ENCODE measurements at regions not wholly inside any gene's neighbourhood (a gene's known extent, or its start where the extent isn't known, plus 50 kb on each side); places are given as distances from the start of the nearest gene placed in this dataset.

DNA sequence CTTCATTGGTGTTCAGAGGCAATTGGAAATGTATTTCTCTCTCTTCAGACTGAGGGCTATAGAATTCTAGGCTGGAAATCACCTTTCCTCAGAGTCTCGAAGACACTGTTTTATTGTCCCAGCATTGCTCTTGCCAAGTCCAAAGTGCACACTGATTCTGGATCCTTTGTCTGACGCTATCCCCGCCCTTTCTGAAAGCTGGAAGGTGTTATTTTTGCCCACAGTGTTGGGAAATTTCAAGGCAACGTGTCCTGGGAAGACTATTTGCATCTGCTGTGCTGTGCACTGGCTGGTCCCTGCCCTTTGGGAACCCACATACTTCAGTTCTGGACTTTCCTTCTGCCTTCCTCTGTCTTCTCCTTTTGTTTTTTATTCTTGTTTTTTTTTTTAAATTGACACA lies 190.8 kb downstream of the SH3BP4 start:
- DNase-seq: no peak
- TF ChIP-seq POLR2A (IDR thresholded peaks at IDR 0.05): no peak
- TF ChIP-seq, protein P1, sequence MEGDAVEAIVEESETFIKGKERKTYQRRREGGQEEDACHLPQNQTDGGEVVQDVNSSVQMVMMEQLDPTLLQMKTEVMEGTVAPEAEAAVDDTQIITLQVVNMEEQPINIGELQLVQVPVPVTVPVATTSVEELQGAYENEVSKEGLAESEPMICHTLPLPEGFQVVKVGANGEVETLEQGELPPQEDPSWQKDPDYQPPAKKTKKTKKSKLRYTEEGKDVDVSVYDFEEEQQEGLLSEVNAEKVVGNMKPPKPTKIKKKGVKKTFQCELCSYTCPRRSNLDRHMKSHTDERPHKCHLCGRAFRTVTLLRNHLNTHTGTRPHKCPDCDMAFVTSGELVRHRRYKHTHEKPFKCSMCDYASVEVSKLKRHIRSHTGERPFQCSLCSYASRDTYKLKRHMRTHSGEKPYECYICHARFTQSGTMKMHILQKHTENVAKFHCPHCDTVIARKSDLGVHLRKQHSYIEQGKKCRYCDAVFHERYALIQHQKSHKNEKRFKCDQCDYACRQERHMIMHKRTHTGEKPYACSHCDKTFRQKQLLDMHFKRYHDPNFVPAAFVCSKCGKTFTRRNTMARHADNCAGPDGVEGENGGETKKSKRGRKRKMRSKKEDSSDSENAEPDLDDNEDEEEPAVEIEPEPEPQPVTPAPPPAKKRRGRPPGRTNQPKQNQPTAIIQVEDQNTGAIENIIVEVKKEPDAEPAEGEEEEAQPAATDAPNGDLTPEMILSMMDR (IDR thresholded peaks at IDR 0.05): no peak
- Histone ChIP-seq H3K36me3 (ENCODE audit: low read depth, missing control alignments) (no peaks in the 10 kb centered on the region), H3K9me3 (no peaks in the 10 kb centered on the region), H3K27ac (no peak overlapping the region), H3K4me1 (no peaks in the 10 kb centered on the region), H3K4me3 (no peak overlapping the region), H3K27me3 (no peaks in the 10 kb centered on the region)
- 69 to 71% methylated on average over 4 of the region's 4 CpGs for WGBS, 2 donors
- intact Hi-C loops (cut with DNase I; ENCODE audit: low total_unique reads): no loop called here

DNA sequence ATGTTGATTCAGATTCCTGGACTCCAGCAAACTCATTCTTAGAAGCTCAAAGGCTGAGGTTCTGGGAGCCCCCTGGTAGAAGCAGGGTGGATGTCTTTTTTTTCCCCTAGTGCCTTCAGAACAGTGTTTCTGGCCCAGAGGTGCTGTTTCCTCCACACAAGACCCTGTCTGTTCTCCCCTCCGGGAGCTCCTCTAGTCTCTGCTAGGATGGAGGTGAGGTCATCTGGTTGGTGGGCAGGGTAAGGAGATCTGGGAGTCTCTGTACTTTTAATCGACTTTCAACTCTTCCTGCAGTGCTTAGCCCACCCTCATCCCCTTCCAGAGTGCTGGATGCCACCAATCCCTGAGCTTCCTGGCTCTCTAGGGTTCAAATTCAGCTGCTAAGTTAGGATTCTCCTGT lies 192.0 kb downstream of the SH3BP4 start:
- 79 to 89% methylated on average over 2 of the region's 2 CpGs for WGBS, 2 donors
- Histone ChIP-seq H3K4me3 (no peak overlapping the region), H3K27ac (no peak overlapping the region), H3K9me3 (no peaks in the 10 kb centered on the region), H3K36me3 (ENCODE audit: low read depth, missing control alignments) (no peaks in the 10 kb centered on the region), H3K27me3 (no peaks in the 10 kb centered on the region), H3K4me1 (no peaks in the 10 kb centered on the region)
- no peak for DNase-seq
- TF ChIP-seq, protein P1 (IDR thresholded peaks at IDR 0.05): no peak
- no peak for TF ChIP-seq POLR2A (IDR thresholded peaks at IDR 0.05)
- intact Hi-C loops (cut with DNase I; ENCODE audit: low total_unique reads): no loop called here

DNA sequence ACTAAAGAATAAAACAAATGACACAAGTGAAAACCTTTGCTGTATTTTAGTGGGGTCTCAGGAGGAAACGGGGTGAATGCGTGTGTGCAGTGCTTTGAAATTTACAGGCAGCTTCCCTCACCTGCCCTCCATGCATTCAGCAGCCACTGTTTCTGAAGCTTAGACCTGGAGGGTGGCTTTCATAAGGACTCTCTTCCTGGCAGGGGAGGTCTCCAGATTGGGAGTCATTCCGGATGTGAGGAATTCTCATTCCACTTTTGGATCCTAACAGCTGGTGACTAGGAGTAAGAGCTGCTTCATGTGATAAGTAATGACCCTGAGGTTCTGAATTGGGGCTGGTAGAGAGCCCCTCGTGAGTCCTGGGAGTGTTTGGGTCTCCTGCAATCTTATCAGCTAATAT lies 192.5 kb downstream of the SH3BP4 start:
- H3K36me3 ChIP-seq (ENCODE audit: low read depth, missing control alignments): no peaks in the 10 kb centered on the region
- 62 to 75% methylated on average over 4 of the region's 4 CpGs for WGBS, 2 donors
- TF ChIP-seq, protein P1 (IDR thresholded peaks at IDR 0.05): no peak
- TF ChIP-seq POLR2A (IDR thresholded peaks at IDR 0.05): no peak
- intact Hi-C loops (cut with DNase I; ENCODE audit: low total_unique reads): no loop called here
- no peaks in the 10 kb centered on the region for H3K4me1 ChIP-seq
- no peak overlapping the region for H3K4me3 ChIP-seq
- H3K9me3 ChIP-seq: no peaks in the 10 kb centered on the region
- no peak for DNase-seq
- H3K27me3 ChIP-seq: no peaks in the 10 kb centered on the region
- H3K27ac ChIP-seq: no peak overlapping the region

DNA sequence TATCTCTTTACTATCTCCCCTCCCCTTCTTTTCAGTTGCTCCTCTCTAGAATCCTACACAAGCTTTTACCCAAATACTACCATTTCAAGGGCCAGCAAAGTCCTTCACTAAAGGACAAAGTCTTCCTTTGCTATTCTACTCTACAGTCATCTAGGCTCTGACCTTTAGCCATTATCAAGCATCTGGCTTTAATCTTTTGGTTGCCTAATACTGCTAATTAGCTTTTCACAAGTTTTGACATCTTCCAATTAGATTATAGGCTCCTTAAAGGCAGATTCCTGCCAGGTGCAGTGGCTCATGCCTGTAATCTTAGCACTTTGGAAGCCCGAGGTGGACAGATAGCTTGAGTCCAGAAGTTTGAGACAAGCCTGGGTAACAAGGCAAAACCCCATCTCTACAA lies 194.4 kb downstream of the SH3BP4 start:
- DNase-seq: no peak
- WGBS, 2 donors: 71 to 82% methylated on average over 1 of the region's 1 CpG

More for the DNA sequence above, 194.4 kb downstream of the SH3BP4 start:
- no peaks in the 10 kb centered on the region for H3K27me3 ChIP-seq
- no peaks in the 10 kb centered on the region for H3K36me3 ChIP-seq (ENCODE audit: low read depth, missing control alignments)
- no peaks in the 10 kb centered on the region for H3K4me1 ChIP-seq
- H3K9me3 ChIP-seq: no peaks in the 10 kb centered on the region
- H3K4me3 ChIP-seq: no peak overlapping the region
- intact Hi-C loops (cut with DNase I; ENCODE audit: low total_unique reads): no loop called here
- TF ChIP-seq POLR2A (IDR thresholded peaks at IDR 0.05): no peak
- TF ChIP-seq, protein P1 (IDR thresholded peaks at IDR 0.05): no peak
- H3K27ac ChIP-seq: no peak overlapping the region

All from testis (tissue), 2 donors.